K562 (cell line): ENCODE measurements at regions not wholly inside any gene's neighbourhood (a gene's known extent, or its start where the extent isn't known, plus 50 kb on each side); places are given as distances from the start of the nearest gene placed in this dataset.

ENCODE experiments used
- CAMTA2 ChIP-seq: fragments of 250-450 bp; sonication (Bioruptor Pico); conservative IDR thresholded peaks from 2 replicates; pipeline ENCODE4 v1.5.1; 2022
- CTCF ChIP-seq, 3 experiments: IDR thresholded peaks in 2 of 3; conservative IDR thresholded peaks in 1 of 3; 2 replicates each; pipeline ENCODE4 v1.5.1; 2011 to 2012; ENCODE audit warnings: low read length in 3 of 3, mild to moderate bottlenecking in 3 of 3, control low read depth in 2 of 3, improper control_type of control experiment in 1 of 3, inconsistent platforms in 1 of 3, low read depth in 1 of 3, mixed read lengths in 1 of 3, moderate library complexity in 1 of 3; ENCODE audit not compliant: insufficient read depth in 2 of 3
- EZH2 ChIP-seq: IDR thresholded peaks from 2 replicates; pipeline ENCODE4 v1.6.1; 2012; ENCODE audit warnings: low read depth, mild to moderate bottlenecking, inconsistent platforms, low read length, borderline replicate concordance
- FOXK2 ChIP-seq, 2 experiments: fragments of 450-650 bp; IDR thresholded peaks in 1 of 2; conservative IDR thresholded peaks in 1 of 2; 2 replicates each; pipeline ENCODE4 v1.6.1; 2016; ENCODE audit warnings: low read depth in 2 of 2, mild to moderate bottlenecking in 1 of 2
- KAT8 ChIP-seq: fragments of 450-650 bp; IDR thresholded peaks from 2 replicates; pipeline ENCODE4 v1.6.1; 2016; ENCODE audit warnings: low read depth, mild to moderate bottlenecking
- NELFE ChIP-seq: IDR thresholded peaks from 2 replicates; pipeline ENCODE4 v1.6.1; 2011; ENCODE audit warnings: mild to moderate bottlenecking; ENCODE audit not compliant: insufficient read depth, insufficient read length
- POLR2A ChIP-seq: fragments of 450-650 bp; conservative IDR thresholded peaks from 2 replicates; pipeline ENCODE4 v1.6.1; 2016
- RBM34 ChIP-seq: fragments of 200-400 bp; formaldehyde crosslinking; IDR thresholded peaks from 2 replicates; pipeline ENCODE4 v1.6.1; 2018; ENCODE audit warnings: low read length, borderline replicate concordance; ENCODE audit not compliant: insufficient read depth
- SP1 ChIP-seq: sonication (generic); formaldehyde crosslinking; IDR thresholded peaks from 2 replicates; pipeline ENCODE4 v1.8.1; 2022; ENCODE audit warnings: mild to moderate bottlenecking, missing genetic modification reagents
- SP2 ChIP-seq: IDR thresholded peaks from 2 replicates; pipeline ENCODE4 v1.6.1; 2011; ENCODE audit warnings: mild to moderate bottlenecking, low read depth, low read length, moderate library complexity; ENCODE audit not compliant: poor library complexity, severe bottlenecking; ENCODE audit errors: extremely low read depth
- SRSF1 ChIP-seq: fragments of 200-400 bp; formaldehyde crosslinking; IDR thresholded peaks from 2 replicates; pipeline ENCODE4 v1.6.1; 2017; ENCODE audit warnings: mild to moderate bottlenecking, low read depth, low read length, moderate library complexity
- ZBTB1 ChIP-seq: sonication (generic); formaldehyde crosslinking; IDR thresholded peaks from 2 replicates; pipeline ENCODE4 v1.8.1; 2023; ENCODE audit warnings: missing genetic modification reagents, low read depth, mild to moderate bottlenecking, borderline replicate concordance
- ZBTB17 ChIP-seq: fragments of 450-650 bp; formaldehyde crosslinking; IDR thresholded peaks from 2 replicates; pipeline ENCODE4 v1.4.0; 2020; ENCODE audit warnings: mild to moderate bottlenecking

DNA sequence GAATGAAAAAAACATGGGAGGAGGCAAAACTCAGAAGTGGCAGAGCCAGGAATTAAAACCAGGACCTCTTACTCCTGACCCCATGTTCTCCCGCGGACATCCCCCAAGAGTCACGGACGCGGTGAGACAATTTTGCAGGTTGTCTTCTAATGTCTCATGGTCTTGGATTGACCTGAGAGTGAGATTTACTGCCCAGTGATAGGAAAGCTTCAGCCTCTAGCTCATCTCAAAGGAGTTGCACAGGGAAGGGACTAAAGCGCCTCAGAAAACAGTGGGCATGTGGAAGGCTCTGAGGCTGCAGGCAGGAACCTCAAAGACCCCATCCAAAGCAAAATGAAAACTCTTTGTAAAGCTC, 197.4 kb downstream of the ADAMTS15 start:
- TF ChIP-seq CTCF (IDR thresholded peaks at IDR 0.05 in 2 of 3, conservative IDR thresholded peaks at IDR 0.05 in 1 of 3; ENCODE audit: insufficient read depth in 2 of 3, low read depth in 1 of 3, low read length in 3 of 3) (no peak), KAT8 (no peak), ZBTB17 (CRISPR knock-in tag) (no peak), SP2 (no peak), RBM34 (no peak), ZBTB1 (CRISPR knock-in tag) (no peak), SRSF1 (no peak), CAMTA2 (CRISPR knock-in tag) (no peak), FOXK2 (conservative IDR thresholded peaks at IDR 0.05 in 1 of 2, IDR thresholded peaks at IDR 0.05 in 1 of 2; ENCODE audit: low read depth in 2 of 2) (no peak), POLR2A (no peak), SP1 (CRISPR knock-in tag) (no peak), EZH2 (no peak), NELFE (no peak)
